ENCODE measurements at regions not wholly inside any gene's neighbourhood (a gene's known extent, or its start where the extent isn't known, plus 50 kb on each side); places are given as distances from the start of the nearest gene placed in this dataset.

DNA sequence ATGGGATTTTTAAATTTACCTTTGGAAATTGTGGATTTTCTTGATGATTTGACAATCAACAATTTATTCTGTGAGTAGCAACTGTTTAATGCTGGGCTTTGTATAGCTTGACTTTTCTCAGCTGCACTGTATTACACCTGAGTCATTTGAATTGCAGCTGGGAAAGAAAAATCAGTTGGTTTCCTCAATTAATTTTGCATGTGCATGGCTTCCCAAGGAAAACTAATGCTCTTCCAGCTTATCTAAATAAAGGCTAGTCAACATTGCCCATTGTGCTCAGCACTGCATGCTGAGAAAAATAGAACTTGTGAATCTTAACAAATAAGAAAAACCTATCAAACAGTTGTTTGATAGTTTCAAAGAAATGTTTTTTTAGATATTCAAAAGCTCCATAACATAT, 268.3 kb upstream of the CDH20 start:
- TF ChIP-seq, protein P1, sequence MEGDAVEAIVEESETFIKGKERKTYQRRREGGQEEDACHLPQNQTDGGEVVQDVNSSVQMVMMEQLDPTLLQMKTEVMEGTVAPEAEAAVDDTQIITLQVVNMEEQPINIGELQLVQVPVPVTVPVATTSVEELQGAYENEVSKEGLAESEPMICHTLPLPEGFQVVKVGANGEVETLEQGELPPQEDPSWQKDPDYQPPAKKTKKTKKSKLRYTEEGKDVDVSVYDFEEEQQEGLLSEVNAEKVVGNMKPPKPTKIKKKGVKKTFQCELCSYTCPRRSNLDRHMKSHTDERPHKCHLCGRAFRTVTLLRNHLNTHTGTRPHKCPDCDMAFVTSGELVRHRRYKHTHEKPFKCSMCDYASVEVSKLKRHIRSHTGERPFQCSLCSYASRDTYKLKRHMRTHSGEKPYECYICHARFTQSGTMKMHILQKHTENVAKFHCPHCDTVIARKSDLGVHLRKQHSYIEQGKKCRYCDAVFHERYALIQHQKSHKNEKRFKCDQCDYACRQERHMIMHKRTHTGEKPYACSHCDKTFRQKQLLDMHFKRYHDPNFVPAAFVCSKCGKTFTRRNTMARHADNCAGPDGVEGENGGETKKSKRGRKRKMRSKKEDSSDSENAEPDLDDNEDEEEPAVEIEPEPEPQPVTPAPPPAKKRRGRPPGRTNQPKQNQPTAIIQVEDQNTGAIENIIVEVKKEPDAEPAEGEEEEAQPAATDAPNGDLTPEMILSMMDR (IDR thresholded peaks at IDR 0.05; ENCODE audit: low read length) = no peak
- no peak for TF ChIP-seq EZH2 (optimal IDR thresholded peaks at IDR 0.05; ENCODE audit: low read depth, low read length)
